Muscle of arm (tissue), 1 donor: ENCODE measurements at regions not wholly inside any gene's neighbourhood (a gene's known extent, or its start where the extent isn't known, plus 50 kb on each side); places are given as distances from the start of the nearest gene placed in this dataset.
"Not testable (repeated sequence)": the region's sequence is repeated elsewhere in the genome, so short reads cannot be mapped to it uniquely, and the experiment has no call there.

Experiments
- DNase-seq: peaks from one replicate; pipeline ENCODE4 v3.0.0-alpha.2; 2013

- DNase-seq, result no peak
Measured at GRCh38 chr2:182477774-182478173, 50.9 kb upstream of the PDE1A start.

GRCh38 chr2:182481676-182482075 is 54.8 kb upstream of the PDE1A start:
- no peak for DNase-seq

- no peak for DNase-seq
Measured at GRCh38 chr2:182482511-182482910, 55.7 kb upstream of the PDE1A start.

GRCh38 chr2:182496596-182496995 is 69.8 kb upstream of the PDE1A start:
- DNase-seq, result no peak

GRCh38 chr2:182499706-182500470 is 73.1 kb upstream of the PDE1A start:
- DNase-seq, result no peak

GRCh38 chr2:182503886-182504285 is 77.0 kb upstream of the PDE1A start:
- DNase-seq, result no peak

- DNase-seq, result no peak
Measured at GRCh38 chr2:182504903-182505302, 78.1 kb upstream of the PDE1A start.

- DNase-seq, result no peak
Measured at GRCh38 chr2:182506606-182507005, 79.8 kb upstream of the PDE1A start.

- not testable (repeated sequence) for DNase-seq
Measured at GRCh38 chr2:182508583-182508982, 81.7 kb upstream of the PDE1A start.

GRCh38 chr2:182509216-182509615 is 82.4 kb upstream of the PDE1A start:
- DNase-seq, result no peak

- DNase-seq, result no peak
Measured at GRCh38 chr2:182521453-182522404, 94.9 kb upstream of the PDE1A start.

- DNase-seq, result peak; percentile 10
Measured at GRCh38 chr2:182522405-182522896, 95.6 kb upstream of the PDE1A start.

GRCh38 chr2:182522972-182523473 is 96.2 kb upstream of the PDE1A start:
- DNase-seq, result peak; percentile 38

- DNase-seq, result no peak
Measured at GRCh38 chr2:182530636-182531035, 103.8 kb upstream of the PDE1A start.

GRCh38 chr2:182540252-182540651 is 113.4 kb upstream of the PDE1A start:
- no peak for DNase-seq

- DNase-seq, result no peak
Measured at GRCh38 chr2:182541268-182541667, 114.4 kb upstream of the PDE1A start.

GRCh38 chr2:182542501-182543258 is 115.8 kb upstream of the PDE1A start:
- DNase-seq, result no peak

- DNase-seq, result no peak
Measured at GRCh38 chr2:182543741-182544525, 117.1 kb upstream of the PDE1A start.

GRCh38 chr2:182545420-182546167 is 118.8 kb upstream of the PDE1A start:
- no peak for DNase-seq
